ENCODE measurements at regions not wholly inside any gene's neighbourhood (a gene's known extent, or its start where the extent isn't known, plus 50 kb on each side); places are given as distances from the start of the nearest gene placed in this dataset.
"Not testable (repeated sequence)": the region's sequence is repeated elsewhere in the genome, so short reads cannot be mapped to it uniquely, and the experiment has no call there.

GRCh38 chr13:80873589-80873988 lies 532.7 kb upstream of the SPRY2 start:
- no peaks in the 10 kb centered on the region for H3K4me1 ChIP-seq
- H3K9me3 ChIP-seq, result no peaks in the 10 kb centered on the region
- H3K27me3 ChIP-seq, result no peaks in the 10 kb centered on the region
- no peaks in the 10 kb centered on the region for H3K36me3 ChIP-seq
- TF ChIP-seq POLR2AphosphoS5 (IDR thresholded peaks at IDR 0.05) (no peak), EP300 (IDR thresholded peaks at IDR 0.05) (no peak), CTCF (IDR thresholded peaks at IDR 0.05) (no peak), POLR2A (IDR thresholded peaks at IDR 0.05) (no peak)
- peak in 1 of 2 donors; percentile 43 for ATAC-seq (ENCODE audit: low FRiP score in 2 of 2)
- H3K27ac ChIP-seq, result no peak overlapping the region
- DNase-seq, result peak in 1 of 2 donors; percentile 21
- no peak overlapping the region for H3K4me3 ChIP-seq
- WGBS, 2 donors, result 70 to 91% methylated on average over 1 of the region's 1 CpG

- H3K27me3 ChIP-seq; DNase-seq; H3K4me1 ChIP-seq; ATAC-seq (ENCODE audit: low FRiP score in 2 of 2); H3K36me3 ChIP-seq; H3K27ac ChIP-seq; H3K9me3 ChIP-seq; H3K4me3 ChIP-seq: not testable (repeated sequence)
- 91 to 100% methylated on average over 7 of the region's 7 CpGs for WGBS, 2 donors
These were observed 531.0 kb upstream of the SPRY2 start for GRCh38 chr13:80871971-80872370.

- no peak overlapping the region for H3K4me3 ChIP-seq
- ATAC-seq (ENCODE audit: low FRiP score in 2 of 2) (no peak), DNase-seq (no peak)
- H3K36me3 ChIP-seq, result no peaks in the 10 kb centered on the region
- no peaks in the 10 kb centered on the region for H3K9me3 ChIP-seq
- WGBS, 2 donors, result 75 to 80% methylated on average over 4 of the region's 4 CpGs
- no peaks in the 10 kb centered on the region for H3K4me1 ChIP-seq
- no peaks in the 10 kb centered on the region for H3K27me3 ChIP-seq
- H3K27ac ChIP-seq, result no peak overlapping the region
- TF ChIP-seq POLR2A (IDR thresholded peaks at IDR 0.05) (no peak), EP300 (IDR thresholded peaks at IDR 0.05) (no peak), CTCF (IDR thresholded peaks at IDR 0.05) (no peak), POLR2AphosphoS5 (IDR thresholded peaks at IDR 0.05) (no peak)
These were observed 530.6 kb upstream of the SPRY2 start for GRCh38 chr13:80871481-80871880.

- 50 to 69% methylated on average over 5 of the region's 5 CpGs for WGBS, 2 donors
- no peak overlapping the region for H3K4me3 ChIP-seq
- no peak for DNase-seq
- no peaks in the 10 kb centered on the region for H3K27me3 ChIP-seq
- no peaks in the 10 kb centered on the region for H3K36me3 ChIP-seq
- H3K27ac ChIP-seq, result no peak overlapping the region
- no peaks in the 10 kb centered on the region for H3K4me1 ChIP-seq
- ATAC-seq (ENCODE audit: low FRiP score in 2 of 2), result no peak
- TF ChIP-seq EP300 (IDR thresholded peaks at IDR 0.05), result no peak
- no peak for TF ChIP-seq POLR2A (IDR thresholded peaks at IDR 0.05)
- TF ChIP-seq POLR2AphosphoS5 (IDR thresholded peaks at IDR 0.05), result no peak
- no peak for TF ChIP-seq CTCF (IDR thresholded peaks at IDR 0.05)
- no peaks in the 10 kb centered on the region for H3K9me3 ChIP-seq
These were observed 529.3 kb upstream of the SPRY2 start for GRCh38 chr13:80870186-80870585.

GRCh38 chr13:80866921-80867320 lies 526.0 kb upstream of the SPRY2 start:
- Histone ChIP-seq H3K9me3 (no peaks in the 10 kb centered on the region), H3K27ac (no peak overlapping the region)
- DNase-seq, result no peak

More at GRCh38 chr13:80866921-80867320, 526.0 kb upstream of the SPRY2 start:
- ATAC-seq (ENCODE audit: low FRiP score in 2 of 2), result no peak
- Histone ChIP-seq H3K27me3 (no peaks in the 10 kb centered on the region), H3K4me1 (no peaks in the 10 kb centered on the region), H3K4me3 (no peak overlapping the region), H3K36me3 (no peaks in the 10 kb centered on the region)
- WGBS, 2 donors, result 93% methylated on average over 3 of the region's 3 CpGs
- TF ChIP-seq POLR2A (IDR thresholded peaks at IDR 0.05) (no peak), POLR2AphosphoS5 (IDR thresholded peaks at IDR 0.05) (no peak), CTCF (IDR thresholded peaks at IDR 0.05) (no peak), EP300 (IDR thresholded peaks at IDR 0.05) (no peak)

Data from upper lobe of left lung (tissue), 6 donors.